A549 (cell line): ENCODE measurements at regions not wholly inside any gene's neighbourhood (a gene's known extent, or its start where the extent isn't known, plus 50 kb on each side); places are given as distances from the start of the nearest gene placed in this dataset.

Source experiments
- ATAC-seq, 2 experiments: fragments of 200-7000 bp in 1 of 2; fragments of >200 bp in 1 of 2; cut with Nextera tagmentation in 1 of 2; cut with Tn5 transposase in 1 of 2; 3 replicates each; pipeline versions ENCODE4 v1.8.0 to v1.9.1; 2018 to 2020; ENCODE audit warnings: mild to moderate bottlenecking in 1 of 2, moderate library complexity in 1 of 2
- CTCF ChIA-PET: fragments of 300-600 bp; sonication (Branson Sonifier 250); formaldehyde crosslinking; extraction: SDS; loops from one replicate; lab custom pipeline; 2021; ENCODE audit warnings: antibody characterized with exemption, inconsistent platforms; lab: Yijun Ruan, JAX
- POLR2A ChIA-PET: fragments of 350-600 bp; formaldehyde crosslinking; extraction: SDS; loops from one replicate; lab custom pipeline; 2021; ENCODE audit warnings: antibody characterized with exemption, inconsistent platforms; lab: Yijun Ruan, JAX
- DNase-seq, 2 experiments: peaks; one replicate each; pipeline versions ENCODE4 v3.0.0 to v3.0.0-alpha.2; 2011 to 2016; ENCODE audit warnings: low read depth in 1 of 2, low spot score in 1 of 2
- FAIRE-seq: peaks from 2 replicates; lab custom pipeline; 2011; peaks lifted over from hg19 to GRCh38; lab: Jason Lieb, UNC
- H3K27ac ChIP-seq, 2 experiments: fragments of >200 bp; sonication (Bioruptor Twin); formaldehyde crosslinking; 3 replicates each; pipeline ENCODE4 v1.5.1; 2016 to 2017
- H3K4me1 ChIP-seq: fragments of >200 bp; sonication (Bioruptor Twin); formaldehyde crosslinking; 3 replicates; pipeline ENCODE4 v1.6.1; 2016
- H3K4me2 ChIP-seq: fragments of >200 bp; sonication (Bioruptor Twin); formaldehyde crosslinking; 3 replicates; pipeline ENCODE4 v1.6.1; 2016
- H3K4me3 ChIP-seq: fragments of >200 bp; sonication (Bioruptor Twin); formaldehyde crosslinking; 3 replicates; pipeline ENCODE4 v1.5.1; 2016
- H3K9me3 ChIP-seq: fragments of >200 bp; sonication (Bioruptor Twin); formaldehyde crosslinking; 3 replicates; pipeline ENCODE4 v1.6.1; 2016
- CBX2 ChIP-seq: fragments of 200-600 bp; sonication (generic); IDR thresholded peaks from 2 replicates; pipeline ENCODE4 v1.6.1; 2016; ENCODE audit warnings: low read depth, mild to moderate bottlenecking, borderline replicate concordance
- CHD4 ChIP-seq: fragments of 200-600 bp; sonication (generic); IDR thresholded peaks from 2 replicates; pipeline ENCODE4 v1.6.1; 2016; ENCODE audit warnings: antibody characterized with exemption, mild to moderate bottlenecking, borderline replicate concordance
- EHMT2 ChIP-seq: fragments of 200-600 bp; sonication (generic); IDR thresholded peaks from 2 replicates; pipeline ENCODE4 v1.6.1; 2016; ENCODE audit warnings: antibody characterized with exemption, low read depth, mild to moderate bottlenecking, moderate library complexity
- ESRRA ChIP-seq: fragments of 150-350 bp; IDR thresholded peaks from 2 replicates; pipeline ENCODE4 v1.6.1; 2014; ENCODE audit warnings: mild to moderate bottlenecking, low read length, borderline replicate concordance
- FOSB ChIP-seq: fragments of 250-450 bp; sonication (Bioruptor Pico); IDR thresholded peaks from 2 replicates; pipeline ENCODE4 v1.5.0; 2020; ENCODE audit warnings: mild to moderate bottlenecking, moderate library complexity
- FOSL2 ChIP-seq, 2 experiments: fragments of 450-650 bp in 1 of 2; fragments of >200 bp in 1 of 2; sonication (Bioruptor Twin) in 1 of 2; formaldehyde crosslinking; IDR thresholded peaks; 2 replicates each; pipeline versions ENCODE4 v1.5.0 to v1.6.1; 2016 to 2020; ENCODE audit warnings: mild to moderate bottlenecking in 1 of 2, moderate library complexity in 1 of 2
- HOXB13 ChIP-seq: fragments of 250-450 bp; sonication (Bioruptor Pico); IDR thresholded peaks from 2 replicates; pipeline ENCODE4 v1.5.0; 2020; ENCODE audit warnings: low read depth, mild to moderate bottlenecking, moderate library complexity
- JUNB ChIP-seq: fragments of >200 bp; sonication (Bioruptor Twin); formaldehyde crosslinking; IDR thresholded peaks from 2 replicates; pipeline ENCODE4 v1.6.1; 2016
- KDM1A ChIP-seq: fragments of 200-600 bp; sonication (generic); IDR thresholded peaks from 2 replicates; pipeline ENCODE4 v1.6.1; 2016; ENCODE audit warnings: low read depth, mild to moderate bottlenecking
- MAFK ChIP-seq: fragments of 450-650 bp; IDR thresholded peaks from 2 replicates; pipeline ENCODE4 v1.6.1; 2014; ENCODE audit not compliant: partially characterized antibody
- NFE2L2 ChIP-seq: fragments of 150-350 bp; conservative IDR thresholded peaks from 2 replicates; pipeline ENCODE4 v1.6.1; 2014; ENCODE audit warnings: low read length
- NR3C1 ChIP-seq: fragments of >200 bp; sonication (Bioruptor Twin); formaldehyde crosslinking; IDR thresholded peaks from 3 replicates; pipeline ENCODE4 v1.6.1; 2017
- POLR2A ChIP-seq: IDR thresholded peaks from 2 replicates; pipeline ENCODE4 v1.6.1; 2012; ENCODE audit warnings: mild to moderate bottlenecking, low read length
- RCOR1 ChIP-seq: fragments of 150-350 bp; IDR thresholded peaks from 2 replicates; pipeline ENCODE4 v1.6.1; 2014; ENCODE audit warnings: antibody characterized with exemption, low read length, low read depth
- SMC3 ChIP-seq: fragments of >200 bp; sonication (Bioruptor Twin); formaldehyde crosslinking; IDR thresholded peaks from 3 replicates; pipeline ENCODE4 v1.6.1; 2018; ENCODE audit warnings: inconsistent platforms
- TP53 ChIP-seq: fragments of 250-450 bp; sonication (Bioruptor Pico); IDR thresholded peaks from 2 replicates; pipeline ENCODE4 v1.5.0; 2021; ENCODE audit warnings: mild to moderate bottlenecking, moderate library complexity
- ZC3H11A ChIP-seq: fragments of 450-650 bp; IDR thresholded peaks from 2 replicates; pipeline ENCODE4 v1.6.1; 2014; ENCODE audit warnings: antibody characterized with exemption, mild to moderate bottlenecking
- ZNF302 ChIP-seq: fragments of 250-450 bp; sonication (Bioruptor Pico); IDR thresholded peaks from 2 replicates; pipeline ENCODE4 v1.9.0; 2021; ENCODE audit warnings: inconsistent platforms, mild to moderate bottlenecking, moderate library complexity
- WGBS: methylation state at CpG from one replicate; pipeline ENCODE4 v1.1.6; 2017; ENCODE audit errors: missing lambda C conversion rate; 5-methylcytosine and 5-hydroxymethylcytosine counted together
- TF ChIP-seq, protein P1 (sequence below): fragments of 250-450 bp; sonication (Bioruptor Pico); IDR thresholded peaks from 2 replicates; pipeline ENCODE4 v1.5.0; 2020; ENCODE audit warnings: low read depth, mild to moderate bottlenecking, moderate library complexity
- TF ChIP-seq, protein P2 (sequence below): fragments of >200 bp; sonication (Bioruptor Twin); formaldehyde crosslinking; IDR thresholded peaks from 2 replicates; pipeline ENCODE4 v1.6.1; 2016
- TF ChIP-seq, protein P3 (sequence below): fragments of >200 bp; sonication (Bioruptor Twin); formaldehyde crosslinking; IDR thresholded peaks from 3 replicates; pipeline ENCODE4 v1.5.1; 2016
- TF ChIP-seq, protein P4 (sequence below): fragments of 150-350 bp; IDR thresholded peaks from 2 replicates; pipeline ENCODE4 v1.6.1; 2014; ENCODE audit warnings: low read depth, mild to moderate bottlenecking, low read length
- TF ChIP-seq, protein P5 (sequence below): fragments of 200-600 bp; sonication (generic); IDR thresholded peaks from 2 replicates; pipeline ENCODE4 v1.6.1; 2016; ENCODE audit warnings: antibody characterized with exemption, mild to moderate bottlenecking, moderate library complexity
- TF ChIP-seq, protein P6 (sequence below): IDR thresholded peaks from 2 replicates; pipeline ENCODE4 v1.6.1; 2012
- TF ChIP-seq, protein P7 (sequence below): fragments of 250-450 bp; sonication (Bioruptor Pico); IDR thresholded peaks from 2 replicates; pipeline ENCODE4 v1.5.0; 2021; ENCODE audit warnings: mild to moderate bottlenecking, moderate library complexity, borderline replicate concordance

DNA sequence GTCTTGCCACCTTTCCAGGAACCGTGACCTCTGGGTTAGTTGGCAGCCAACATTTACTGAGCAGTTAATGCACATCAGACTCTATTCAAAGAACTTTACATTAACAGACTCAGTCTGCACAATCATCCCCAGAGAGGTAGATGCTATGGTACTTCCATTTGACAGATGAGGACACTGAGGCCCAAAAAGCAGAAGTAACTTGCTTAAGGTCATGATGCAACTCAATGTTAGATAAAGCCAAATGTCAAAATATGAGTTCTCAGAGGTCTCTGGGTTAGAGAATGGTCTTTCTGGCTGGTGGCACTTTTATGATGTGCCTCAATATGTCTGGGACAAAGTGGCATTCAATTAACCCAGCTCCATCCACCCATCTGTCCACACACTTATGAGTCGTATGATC is 450.0 kb downstream of the MIAT start:
- TF ChIP-seq, protein P1, sequence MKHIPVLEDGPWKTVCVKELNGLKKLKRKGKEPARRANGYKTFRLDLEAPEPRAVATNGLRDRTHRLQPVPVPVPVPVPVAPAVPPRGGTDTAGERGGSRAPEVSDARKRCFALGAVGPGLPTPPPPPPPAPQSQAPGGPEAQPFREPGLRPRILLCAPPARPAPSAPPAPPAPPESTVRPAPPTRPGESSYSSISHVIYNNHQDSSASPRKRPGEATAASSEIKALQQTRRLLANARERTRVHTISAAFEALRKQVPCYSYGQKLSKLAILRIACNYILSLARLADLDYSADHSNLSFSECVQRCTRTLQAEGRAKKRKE = no peak
- TF ChIP-seq MAFK (no peak), EHMT2 (no peak), TP53 (no peak), JUNB (no peak), HOXB13 (CRISPR knock-in tag) (no peak), NR3C1 (no peak), KDM1A (no peak), ESRRA (no peak), ZC3H11A (no peak), ZNF302 (CRISPR knock-in tag) (no peak), RCOR1 (no peak)
- TF ChIP-seq, protein P2, sequence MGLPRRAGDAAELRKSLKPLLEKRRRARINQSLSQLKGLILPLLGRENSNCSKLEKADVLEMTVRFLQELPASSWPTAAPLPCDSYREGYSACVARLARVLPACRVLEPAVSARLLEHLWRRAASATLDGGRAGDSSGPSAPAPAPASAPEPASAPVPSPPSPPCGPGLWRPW = no peak
- WGBS = 53% methylated on average over 1 of the region's 2 CpGs
- ChIA-PET CTCF (no interaction called here), POLR2A (interaction anchor here (1.0 kb wide), 1 partner anchor 27 kb away, joined by 4 read pairs; no protein-coding TSS in a partner anchor)
- Histone ChIP-seq H3K4me1 (peaks cover 62% of the 10 kb centered on the region), H3K4me3 (no peak overlapping the region), H3K9me3 (no peaks in the 10 kb centered on the region), H3K27ac (peak overlapping the region; percentile 94 to 96), H3K4me2 (peak overlapping the region; percentile 51)
- ATAC-seq = peak in 1 of 2 experiments; percentile 19; a peak in 3 of 6 replicates
- no peak for DNase-seq
- no peak for FAIRE-seq

DNA sequence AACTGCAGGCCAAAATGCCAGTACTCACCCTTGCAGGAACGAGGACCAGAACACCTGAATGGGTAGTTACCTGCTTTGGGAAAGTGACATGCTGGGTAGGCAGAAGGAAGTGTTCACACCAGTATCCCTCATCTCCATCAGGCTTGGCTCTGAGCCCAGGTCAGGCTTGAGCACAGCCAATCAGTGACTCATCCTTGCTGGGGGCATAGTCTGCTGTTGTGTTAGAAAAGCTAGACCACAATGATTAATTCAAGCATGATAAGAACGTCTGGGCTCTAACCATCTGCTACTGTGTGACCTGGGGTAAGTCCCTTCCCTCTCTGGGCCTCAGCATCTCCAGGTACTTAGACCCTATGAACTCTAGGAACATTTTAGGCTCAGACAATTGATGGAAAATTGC is 450.4 kb downstream of the MIAT start:
- DNase-seq (peak; percentile 70 to 91), ATAC-seq (peak; percentile 74 to 84), FAIRE-seq (peak; percentile 72)
- 6% methylated on average over 2 of the region's 2 CpGs for WGBS
- H3K4me3 ChIP-seq = no peak overlapping the region
- peaks cover 66% of the 10 kb centered on the region for H3K4me1 ChIP-seq
- CTCF ChIA-PET = interaction anchor here (1.0 kb wide), 1 partner anchor 23 kb away, joined by 3 read pairs; no protein-coding TSS in a partner anchor
- POLR2A ChIA-PET = interaction anchor here (0.5 to 1.0 kb wide), 2 partner anchors 26 to 256 kb away, joined by 4 to 5 read pairs; no protein-coding TSS in a partner anchor
- no peaks in the 10 kb centered on the region for H3K9me3 ChIP-seq
- peak overlapping the region; percentile 51 for H3K4me2 ChIP-seq
- H3K27ac ChIP-seq = peak overlapping the region; percentile 94 to 96
- TF ChIP-seq FOSB (CRISPR knock-in tag) (no peak), EHMT2 (no peak), CHD4 (no peak), TP53 (no peak), POLR2A (no peak), CBX2 (no peak), NFE2L2 (no peak), FOSL2 (IDR thresholded peaks at IDR 0.05) (peak; percentile 74), FOSL2 (CRISPR knock-in tag; IDR thresholded peaks at IDR 0.05) (peak; percentile 94), SMC3 (0 out of 3 replicates have a peak, but pooled peaks have one; percentile 28), ESRRA (no peak), ZC3H11A (no peak)
- TF ChIP-seq, protein P3, sequence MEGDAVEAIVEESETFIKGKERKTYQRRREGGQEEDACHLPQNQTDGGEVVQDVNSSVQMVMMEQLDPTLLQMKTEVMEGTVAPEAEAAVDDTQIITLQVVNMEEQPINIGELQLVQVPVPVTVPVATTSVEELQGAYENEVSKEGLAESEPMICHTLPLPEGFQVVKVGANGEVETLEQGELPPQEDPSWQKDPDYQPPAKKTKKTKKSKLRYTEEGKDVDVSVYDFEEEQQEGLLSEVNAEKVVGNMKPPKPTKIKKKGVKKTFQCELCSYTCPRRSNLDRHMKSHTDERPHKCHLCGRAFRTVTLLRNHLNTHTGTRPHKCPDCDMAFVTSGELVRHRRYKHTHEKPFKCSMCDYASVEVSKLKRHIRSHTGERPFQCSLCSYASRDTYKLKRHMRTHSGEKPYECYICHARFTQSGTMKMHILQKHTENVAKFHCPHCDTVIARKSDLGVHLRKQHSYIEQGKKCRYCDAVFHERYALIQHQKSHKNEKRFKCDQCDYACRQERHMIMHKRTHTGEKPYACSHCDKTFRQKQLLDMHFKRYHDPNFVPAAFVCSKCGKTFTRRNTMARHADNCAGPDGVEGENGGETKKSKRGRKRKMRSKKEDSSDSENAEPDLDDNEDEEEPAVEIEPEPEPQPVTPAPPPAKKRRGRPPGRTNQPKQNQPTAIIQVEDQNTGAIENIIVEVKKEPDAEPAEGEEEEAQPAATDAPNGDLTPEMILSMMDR = no peak
- TF ChIP-seq, protein P4, sequence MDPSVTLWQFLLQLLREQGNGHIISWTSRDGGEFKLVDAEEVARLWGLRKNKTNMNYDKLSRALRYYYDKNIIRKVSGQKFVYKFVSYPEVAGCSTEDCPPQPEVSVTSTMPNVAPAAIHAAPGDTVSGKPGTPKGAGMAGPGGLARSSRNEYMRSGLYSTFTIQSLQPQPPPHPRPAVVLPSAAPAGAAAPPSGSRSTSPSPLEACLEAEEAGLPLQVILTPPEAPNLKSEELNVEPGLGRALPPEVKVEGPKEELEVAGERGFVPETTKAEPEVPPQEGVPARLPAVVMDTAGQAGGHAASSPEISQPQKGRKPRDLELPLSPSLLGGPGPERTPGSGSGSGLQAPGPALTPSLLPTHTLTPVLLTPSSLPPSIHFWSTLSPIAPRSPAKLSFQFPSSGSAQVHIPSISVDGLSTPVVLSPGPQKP = no peak
- TF ChIP-seq, protein P5, sequence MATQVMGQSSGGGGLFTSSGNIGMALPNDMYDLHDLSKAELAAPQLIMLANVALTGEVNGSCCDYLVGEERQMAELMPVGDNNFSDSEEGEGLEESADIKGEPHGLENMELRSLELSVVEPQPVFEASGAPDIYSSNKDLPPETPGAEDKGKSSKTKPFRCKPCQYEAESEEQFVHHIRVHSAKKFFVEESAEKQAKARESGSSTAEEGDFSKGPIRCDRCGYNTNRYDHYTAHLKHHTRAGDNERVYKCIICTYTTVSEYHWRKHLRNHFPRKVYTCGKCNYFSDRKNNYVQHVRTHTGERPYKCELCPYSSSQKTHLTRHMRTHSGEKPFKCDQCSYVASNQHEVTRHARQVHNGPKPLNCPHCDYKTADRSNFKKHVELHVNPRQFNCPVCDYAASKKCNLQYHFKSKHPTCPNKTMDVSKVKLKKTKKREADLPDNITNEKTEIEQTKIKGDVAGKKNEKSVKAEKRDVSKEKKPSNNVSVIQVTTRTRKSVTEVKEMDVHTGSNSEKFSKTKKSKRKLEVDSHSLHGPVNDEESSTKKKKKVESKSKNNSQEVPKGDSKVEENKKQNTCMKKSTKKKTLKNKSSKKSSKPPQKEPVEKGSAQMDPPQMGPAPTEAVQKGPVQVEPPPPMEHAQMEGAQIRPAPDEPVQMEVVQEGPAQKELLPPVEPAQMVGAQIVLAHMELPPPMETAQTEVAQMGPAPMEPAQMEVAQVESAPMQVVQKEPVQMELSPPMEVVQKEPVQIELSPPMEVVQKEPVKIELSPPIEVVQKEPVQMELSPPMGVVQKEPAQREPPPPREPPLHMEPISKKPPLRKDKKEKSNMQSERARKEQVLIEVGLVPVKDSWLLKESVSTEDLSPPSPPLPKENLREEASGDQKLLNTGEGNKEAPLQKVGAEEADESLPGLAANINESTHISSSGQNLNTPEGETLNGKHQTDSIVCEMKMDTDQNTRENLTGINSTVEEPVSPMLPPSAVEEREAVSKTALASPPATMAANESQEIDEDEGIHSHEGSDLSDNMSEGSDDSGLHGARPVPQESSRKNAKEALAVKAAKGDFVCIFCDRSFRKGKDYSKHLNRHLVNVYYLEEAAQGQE = no peak
- TF ChIP-seq, protein P6, sequence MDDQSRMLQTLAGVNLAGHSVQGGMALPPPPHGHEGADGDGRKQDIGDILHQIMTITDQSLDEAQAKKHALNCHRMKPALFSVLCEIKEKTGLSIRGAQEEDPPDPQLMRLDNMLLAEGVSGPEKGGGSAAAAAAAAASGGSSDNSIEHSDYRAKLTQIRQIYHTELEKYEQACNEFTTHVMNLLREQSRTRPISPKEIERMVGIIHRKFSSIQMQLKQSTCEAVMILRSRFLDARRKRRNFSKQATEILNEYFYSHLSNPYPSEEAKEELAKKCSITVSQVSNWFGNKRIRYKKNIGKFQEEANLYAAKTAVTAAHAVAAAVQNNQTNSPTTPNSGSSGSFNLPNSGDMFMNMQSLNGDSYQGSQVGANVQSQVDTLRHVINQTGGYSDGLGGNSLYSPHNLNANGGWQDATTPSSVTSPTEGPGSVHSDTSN = no peak
- TF ChIP-seq, protein P7, sequence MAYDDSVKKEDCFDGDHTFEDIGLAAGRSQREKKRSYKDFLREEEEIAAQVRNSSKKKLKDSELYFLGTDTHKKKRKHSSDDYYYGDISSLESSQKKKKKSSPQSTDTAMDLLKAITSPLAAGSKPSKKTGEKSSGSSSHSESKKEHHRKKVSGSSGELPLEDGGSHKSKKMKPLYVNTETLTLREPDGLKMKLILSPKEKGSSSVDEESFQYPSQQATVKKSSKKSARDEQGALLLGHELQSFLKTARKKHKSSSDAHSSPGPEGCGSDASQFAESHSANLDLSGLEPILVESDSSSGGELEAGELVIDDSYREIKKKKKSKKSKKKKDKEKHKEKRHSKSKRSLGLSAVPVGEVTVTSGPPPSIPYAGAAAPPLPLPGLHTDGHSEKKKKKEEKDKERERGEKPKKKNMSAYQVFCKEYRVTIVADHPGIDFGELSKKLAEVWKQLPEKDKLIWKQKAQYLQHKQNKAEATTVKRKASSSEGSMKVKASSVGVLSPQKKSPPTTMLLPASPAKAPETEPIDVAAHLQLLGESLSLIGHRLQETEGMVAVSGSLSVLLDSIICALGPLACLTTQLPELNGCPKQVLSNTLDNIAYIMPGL = no peak
- TF ChIP-seq, protein P1 = no peak; the same call in 1 of the 2 replicates
